Mammary epithelial cell (primary cell): ENCODE measurements at regions not wholly inside any gene's neighbourhood (a gene's known extent, or its start where the extent isn't known, plus 50 kb on each side); places are given as distances from the start of the nearest gene placed in this dataset.

ENCODE experiments used
- CTCF ChIP-seq, 2 donors: IDR thresholded peaks in 1 of 2; conservative IDR thresholded peaks in 1 of 2; 2 replicates each; pipeline ENCODE4 v1.5.1; 2011 to 2012; ENCODE audit warnings: inconsistent platforms in 2 of 2, low read length in 2 of 2, mild to moderate bottlenecking in 2 of 2, control low read depth in 1 of 2, low read depth in 1 of 2; ENCODE audit not compliant: insufficient read depth in 1 of 2; ENCODE audit errors: extremely low read depth in 1 of 2
- EZH2 ChIP-seq: IDR thresholded peaks from 2 replicates; pipeline ENCODE4 v1.6.1; 2012; ENCODE audit warnings: low read length, inconsistent platforms, borderline replicate concordance

GRCh38 chr13:48827709-48828108, 148.0 kb upstream of the FNDC3A start:
- TF ChIP-seq EZH2 (no peak), CTCF (conservative IDR thresholded peaks at IDR 0.05 in 1 of 2, IDR thresholded peaks at IDR 0.05 in 1 of 2; ENCODE audit: extremely low read depth in 1 of 2, insufficient read depth in 1 of 2, low read depth in 1 of 2, low read length in 2 of 2) (no peak)
